ENCODE measurements at regions not wholly inside any gene's neighbourhood (a gene's known extent, or its start where the extent isn't known, plus 50 kb on each side); places are given as distances from the start of the nearest gene placed in this dataset.

DNA sequence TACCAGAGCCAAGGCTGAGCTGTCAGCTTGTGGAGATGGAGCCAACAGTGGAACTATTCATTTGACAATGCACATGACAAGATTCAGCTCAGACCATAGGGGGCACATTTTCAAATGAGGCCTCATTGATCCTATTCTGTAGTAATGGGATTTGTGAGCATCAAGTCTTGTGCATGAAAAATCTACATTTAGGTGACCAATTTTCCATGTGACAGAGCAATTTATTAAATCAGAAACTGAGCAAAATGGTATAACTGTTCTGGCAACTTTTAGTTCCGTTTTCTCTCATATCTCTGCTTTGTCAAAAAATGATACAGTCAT is 108.5 kb upstream of the PCDH18 start:
- Histone ChIP-seq H3K27ac (ENCODE audit: control insufficient read depth, insufficient read depth) (no peak overlapping the region), H3K4me2 (ENCODE audit: control insufficient read depth, insufficient read depth) (no peak overlapping the region), H3K9me3 (replicated peaks; ENCODE audit: control insufficient read depth, insufficient read depth, low read length) (no peaks in the 10 kb centered on the region), H3K27me3 (replicated peaks in 1 of 2; ENCODE audit: control insufficient read depth in 2 of 2, insufficient read depth in 2 of 2, low read length in 1 of 2) (no peaks in the 10 kb centered on the region), H2AFZ (ENCODE audit: control insufficient read depth, low read depth, low read length) (no peak overlapping the region), H3K4me3 (no peak overlapping the region), H3K36me3 (ENCODE audit: control insufficient read depth in 2 of 2, insufficient read depth in 2 of 2, low read length in 1 of 2) (no peaks in the 10 kb centered on the region), H3K4me1 (ENCODE audit: control insufficient read depth, insufficient read depth, low read length) (peaks cover 6% of the 10 kb centered on the region; the same call in 1 of the 2 replicates), H3K9ac (ENCODE audit: control insufficient read depth, insufficient read depth, low read length) (no peak overlapping the region), H3K79me2 (ENCODE audit: control insufficient read depth, insufficient read depth, low read length) (no peaks in the 10 kb centered on the region), H4K20me1 (ENCODE audit: control insufficient read depth, insufficient read depth) (no peaks in the 10 kb centered on the region)
- POLR2A ChIA-PET: interaction anchor here (1.1 kb wide), 1 partner anchor 10 kb away, joined by 3 read pairs; no protein-coding TSS in a partner anchor
- WGBS (ENCODE audit: insufficient coverage, insufficient replicate concordance, low lambda C conversion rate, missing lambda C conversion rate): 0% methylated on average over 1 of the region's 1 CpG
- in situ Hi-C loops (cut with MboI): no loop called here
- CTCF ChIA-PET: interaction anchor here (1.0 to 1.6 kb wide), 4 partner anchors 10 to 39 kb away, joined by 3 to 6 read pairs (median 4); no protein-coding TSS in a partner anchor
- FAIRE-seq: peak; percentile 77
- SMC1A ChIA-PET (ENCODE audit: uncharacterized antibody, unreplicated experiment): interaction anchor here (0.8 to 2.0 kb wide), 6 partner anchors 11 to 549 kb away, joined by 3 to 11 read pairs (median 3); no protein-coding TSS in a partner anchor
- intact Hi-C loops (cut with micrococcal nuclease; ENCODE audit: unreplicated experiment): loop anchor here (2.0 to 5.0 kb wide), 2 partner anchors 36 to 767 kb away; no protein-coding TSS in a partner anchor
- RAD21 ChIA-PET (ENCODE audit: unreplicated experiment): interaction anchor here (0.9 to 1.1 kb wide), 3 partner anchors 20 to 149 kb away, joined by 3 read pairs; no protein-coding TSS in a partner anchor
- peak; percentile 61 for ATAC-seq
- DNase-seq (ENCODE audit: low read depth, low spot score): no peak
- no TSS peak for BruUV-seq (replicated peaks)
- TF ChIP-seq NFXL1 (IDR thresholded peaks at IDR 0.05; ENCODE audit: borderline replicate concordance) (no peak), CEBPB (IDR thresholded peaks at IDR 0.05; ENCODE audit: borderline replicate concordance in 1 of 2, low read depth in 2 of 2, low read length in 2 of 2) (no peak), BCL3 (IDR thresholded peaks at IDR 0.05; ENCODE audit: borderline replicate concordance, insufficient read depth, low read depth, low read length, poor library complexity, severe bottlenecking) (no peak), IKZF2 (IDR thresholded peaks at IDR 0.05) (no peak), SMARCA5 (IDR thresholded peaks at IDR 0.05) (peak; percentile 92; the same call in 1 of the 2 replicates), TCF3 (IDR thresholded peaks at IDR 0.05; ENCODE audit: borderline replicate concordance, insufficient read depth, low read depth, low read length) (no peak), TCF7 (IDR thresholded peaks at IDR 0.05; ENCODE audit: borderline replicate concordance) (no peak), ZNF217 (IDR thresholded peaks at IDR 0.05) (no peak), ZNF24 (IDR thresholded peaks at IDR 0.05) (no peak), SPI1 (IDR thresholded peaks at IDR 0.05; ENCODE audit: borderline replicate concordance, insufficient read depth, low read depth, low read length) (no peak), HCFC1 (IDR thresholded peaks at IDR 0.05; ENCODE audit: low read length) (no peak), JUND (IDR thresholded peaks at IDR 0.05; ENCODE audit: low read depth, low read length) (no peak), JUNB (IDR thresholded peaks at IDR 0.05) (peak; percentile 38; the same call in 1 of the 2 replicates), POLR2AphosphoS5 (IDR thresholded peaks at IDR 0.05; ENCODE audit: low read length) (no peak), MXI1 (IDR thresholded peaks at IDR 0.05; ENCODE audit: low read depth, low read length) (no peak), IKZF1 (conservative IDR thresholded peaks at IDR 0.05) (no peak), MTA2 (IDR thresholded peaks at IDR 0.05; ENCODE audit: low read depth) (peak; percentile 27; the same call in 1 of the 2 replicates), ZNF592 (IDR thresholded peaks at IDR 0.05) (no peak)
- TF ChIP-seq, protein P1, sequence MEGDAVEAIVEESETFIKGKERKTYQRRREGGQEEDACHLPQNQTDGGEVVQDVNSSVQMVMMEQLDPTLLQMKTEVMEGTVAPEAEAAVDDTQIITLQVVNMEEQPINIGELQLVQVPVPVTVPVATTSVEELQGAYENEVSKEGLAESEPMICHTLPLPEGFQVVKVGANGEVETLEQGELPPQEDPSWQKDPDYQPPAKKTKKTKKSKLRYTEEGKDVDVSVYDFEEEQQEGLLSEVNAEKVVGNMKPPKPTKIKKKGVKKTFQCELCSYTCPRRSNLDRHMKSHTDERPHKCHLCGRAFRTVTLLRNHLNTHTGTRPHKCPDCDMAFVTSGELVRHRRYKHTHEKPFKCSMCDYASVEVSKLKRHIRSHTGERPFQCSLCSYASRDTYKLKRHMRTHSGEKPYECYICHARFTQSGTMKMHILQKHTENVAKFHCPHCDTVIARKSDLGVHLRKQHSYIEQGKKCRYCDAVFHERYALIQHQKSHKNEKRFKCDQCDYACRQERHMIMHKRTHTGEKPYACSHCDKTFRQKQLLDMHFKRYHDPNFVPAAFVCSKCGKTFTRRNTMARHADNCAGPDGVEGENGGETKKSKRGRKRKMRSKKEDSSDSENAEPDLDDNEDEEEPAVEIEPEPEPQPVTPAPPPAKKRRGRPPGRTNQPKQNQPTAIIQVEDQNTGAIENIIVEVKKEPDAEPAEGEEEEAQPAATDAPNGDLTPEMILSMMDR (IDR thresholded peaks at IDR 0.05 in 2 of 3, conservative IDR thresholded peaks at IDR 0.05 in 1 of 3; ENCODE audit: control insufficient read depth in 2 of 3, extremely low read depth in 1 of 3, insufficient read depth in 1 of 3, low read depth in 3 of 3, low read length in 3 of 3): no peak

Data from GM12878 (cell line).